AG04450 (cell line): ENCODE measurements at regions not wholly inside any gene's neighbourhood (a gene's known extent, or its start where the extent isn't known, plus 50 kb on each side); places are given as distances from the start of the nearest gene placed in this dataset.

ENCODE experiments used
- CTCF ChIA-PET: fragments of 300-600, 350-600 bp; formaldehyde crosslinking; extraction: SDS; loops from one replicate; lab custom pipeline; 2022; ENCODE audit warnings: antibody characterized with exemption, inconsistent platforms; lab: Charles Lee
- POLR2A ChIA-PET: fragments of 350-600 bp; formaldehyde crosslinking; extraction: SDS; loops from one replicate; lab custom pipeline; 2021; ENCODE audit warnings: antibody characterized with exemption, inconsistent platforms; lab: Yijun Ruan, JAX
- DNase-seq: peaks from one replicate; pipeline ENCODE4 v3.0.0-alpha.2; 2011; ENCODE audit warnings: low read depth, low spot score
- H3K27ac ChIP-seq: one replicate; pipeline ENCODE4 v1.5.1; 2012; ENCODE audit warnings: low read depth, low read length, control low read depth
- H3K27me3 ChIP-seq: one replicate; pipeline ENCODE4 v1.6.0; 2012; ENCODE audit warnings: low read length; ENCODE audit not compliant: control insufficient read depth, insufficient read depth
- H3K4me3 ChIP-seq: 2 replicates; pipeline ENCODE4 v1.5.1; 2011; ENCODE audit warnings: mild to moderate bottlenecking, low read depth, low read length, control low read depth
- H3K9me3 ChIP-seq: 2 replicates; pipeline ENCODE4 v1.5.1; 2012; ENCODE audit warnings: low read length; ENCODE audit not compliant: control insufficient read depth, insufficient read depth
- CTCF ChIP-seq: IDR thresholded peaks from 2 replicates; pipeline ENCODE4 v1.5.1; 2011; ENCODE audit warnings: low read depth, low read length, control low read depth, inconsistent platforms

- H3K27me3 ChIP-seq: no peaks in the 10 kb centered on the region
- peak overlapping the region; percentile 11 for H3K27ac ChIP-seq
- ChIA-PET CTCF (interaction anchor here (0.7 to 1.9 kb wide), 5 partner anchors 33 to 371 kb away, joined by 3 to 10 read pairs (median 4); partner anchors contain the start of genes GPX8 and SNX18), POLR2A (interaction anchor here (0.9 kb wide), 1 partner anchor 24 kb away, joined by 3 read pairs; no protein-coding TSS in a partner anchor)
- H3K9me3 ChIP-seq: peaks cover 11% of the 10 kb centered on the region
- TF ChIP-seq CTCF: no peak
- H3K4me3 ChIP-seq: no peak overlapping the region
- DNase-seq: peak; percentile 71
Observed at GRCh38 chr5:54861212-54861894, 124.0 kb downstream of the ESM1 start.

- DNase-seq: no peak
- H3K9me3 ChIP-seq: peaks cover 10% of the 10 kb centered on the region
- TF ChIP-seq CTCF: no peak
- H3K4me3 ChIP-seq: no peak overlapping the region
- POLR2A ChIA-PET: no interaction called here
- CTCF ChIA-PET: interaction anchor here (0.7 to 1.2 kb wide), 2 partner anchors 9 to 10 kb away, joined by 4 to 5 read pairs; no protein-coding TSS in a partner anchor
- no peaks in the 10 kb centered on the region for H3K27me3 ChIP-seq
- no peak overlapping the region for H3K27ac ChIP-seq
Observed at GRCh38 chr5:54860321-54860720, 125.1 kb downstream of the ESM1 start.

GRCh38 chr5:54859316-54859715 is 126.1 kb downstream of the ESM1 start:
- CTCF ChIA-PET: no interaction called here
- Histone ChIP-seq H3K4me3 (no peak overlapping the region), H3K27ac (no peak overlapping the region), H3K9me3 (peaks cover 9% of the 10 kb centered on the region; the same call in 1 of the 2 replicates), H3K27me3 (no peaks in the 10 kb centered on the region)
- no peak for TF ChIP-seq CTCF
- POLR2A ChIA-PET: no interaction called here
- DNase-seq: no peak

- H3K27ac ChIP-seq: no peak overlapping the region
- POLR2A ChIA-PET: no interaction called here
- H3K4me3 ChIP-seq: no peak overlapping the region
- H3K27me3 ChIP-seq: no peaks in the 10 kb centered on the region
- no peak for TF ChIP-seq CTCF
- H3K9me3 ChIP-seq: peaks cover 9% of the 10 kb centered on the region; the same call in 1 of the 2 replicates
- CTCF ChIA-PET: no interaction called here
- DNase-seq: no peak
Observed at GRCh38 chr5:54854883-54855581, 130.4 kb downstream of the ESM1 start.

- ChIA-PET POLR2A (no interaction called here), CTCF (interaction anchor here (0.6 to 2.8 kb wide), 3 partner anchors 8 to 14 kb away, joined by 3 to 14 read pairs (median 5); no protein-coding TSS in a partner anchor)
- Histone ChIP-seq H3K9me3 (peaks cover 3% of the 10 kb centered on the region; the same call in 1 of the 2 replicates), H3K27me3 (no peaks in the 10 kb centered on the region), H3K4me3 (no peak overlapping the region), H3K27ac (no peak overlapping the region)
- TF ChIP-seq CTCF: no peak; the same call in 1 of the 2 replicates
- DNase-seq: no peak
Observed at GRCh38 chr5:54852007-54852406, 133.4 kb downstream of the ESM1 start.
